ENCODE measurements at regions not wholly inside any gene's neighbourhood (a gene's known extent, or its start where the extent isn't known, plus 50 kb on each side); places are given as distances from the start of the nearest gene placed in this dataset.
"Not testable (repeated sequence)": the region's sequence is repeated elsewhere in the genome, so short reads cannot be mapped to it uniquely, and the experiment has no call there.

DNA sequence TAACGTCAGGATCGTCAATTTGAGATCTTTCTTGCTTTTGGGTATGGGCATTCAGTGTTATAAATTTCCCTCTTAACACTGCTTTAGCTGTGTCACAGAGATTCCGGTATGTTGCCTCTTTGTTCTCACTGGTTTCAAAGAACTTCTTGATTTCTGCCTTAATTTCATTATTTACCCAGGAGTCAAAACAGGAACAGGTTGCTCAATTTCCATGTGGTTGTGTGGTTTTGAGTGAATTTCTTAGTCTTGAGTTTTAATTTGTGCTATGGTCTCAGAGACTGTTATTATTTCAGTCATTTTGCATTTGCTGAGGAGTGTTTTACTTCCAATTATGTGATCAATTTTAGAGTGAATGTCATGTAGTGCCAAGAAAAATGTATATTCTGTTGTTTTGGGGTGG, 153.1 kb downstream of the PCDH17 start:
- ATAC-seq: no peak

DNA sequence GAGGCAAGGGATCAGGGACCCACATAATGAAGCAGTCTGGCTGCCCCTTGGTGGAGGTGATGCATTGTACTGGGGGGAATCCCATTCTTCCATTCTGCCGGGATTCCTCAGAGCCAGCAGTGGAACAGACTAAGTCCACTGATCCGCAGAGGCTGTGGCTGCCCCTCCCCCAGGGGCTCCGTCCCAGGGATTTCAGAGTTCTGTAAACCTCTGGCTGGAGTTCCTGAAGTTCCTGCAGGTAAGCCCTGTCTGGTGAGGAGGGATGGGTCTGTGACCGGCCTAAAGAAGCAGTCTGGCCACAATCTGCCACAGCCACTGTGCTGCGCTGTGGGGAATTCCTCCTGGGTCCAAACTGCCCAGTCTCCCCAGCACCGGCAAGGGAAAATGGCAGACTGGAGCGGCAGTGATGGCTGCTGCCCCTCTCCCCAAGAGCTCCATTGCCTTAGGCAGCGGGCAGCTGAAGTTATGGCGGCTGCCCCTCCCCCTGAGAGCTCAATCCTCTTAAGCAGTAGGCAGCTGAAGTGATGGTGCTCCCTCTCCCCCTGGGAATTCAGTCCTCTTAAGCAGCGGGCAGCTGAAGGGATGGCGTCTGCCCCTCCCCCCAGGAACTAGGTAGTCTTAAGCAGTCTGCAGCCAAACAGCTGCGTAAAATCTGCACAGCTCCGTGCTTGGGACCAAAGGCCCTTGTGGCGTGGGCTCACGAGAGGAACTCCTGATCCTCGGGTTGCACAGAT, 155.7 kb downstream of the PCDH17 start:
- ATAC-seq: no peak

DNA sequence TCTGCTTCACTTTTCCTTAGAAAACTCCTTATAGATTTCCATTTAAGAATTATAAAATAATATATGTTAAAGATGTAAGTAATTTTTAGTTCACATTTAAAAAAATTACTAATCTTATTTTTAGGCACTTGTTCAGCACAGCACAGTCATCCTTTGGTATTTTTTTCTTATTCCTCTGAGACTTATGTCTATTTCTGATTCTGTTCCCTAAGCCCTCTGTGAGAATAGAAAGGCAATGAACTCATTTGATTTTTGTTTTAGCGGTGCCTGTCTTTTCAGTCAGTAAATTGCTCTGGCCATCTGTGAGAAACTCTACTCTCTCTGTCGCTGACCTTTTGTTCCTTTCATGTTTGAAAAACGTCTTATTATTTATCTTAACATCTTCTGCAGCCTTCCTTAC, 168.1 kb downstream of the PCDH17 start:
- ATAC-seq: no peak

DNA sequence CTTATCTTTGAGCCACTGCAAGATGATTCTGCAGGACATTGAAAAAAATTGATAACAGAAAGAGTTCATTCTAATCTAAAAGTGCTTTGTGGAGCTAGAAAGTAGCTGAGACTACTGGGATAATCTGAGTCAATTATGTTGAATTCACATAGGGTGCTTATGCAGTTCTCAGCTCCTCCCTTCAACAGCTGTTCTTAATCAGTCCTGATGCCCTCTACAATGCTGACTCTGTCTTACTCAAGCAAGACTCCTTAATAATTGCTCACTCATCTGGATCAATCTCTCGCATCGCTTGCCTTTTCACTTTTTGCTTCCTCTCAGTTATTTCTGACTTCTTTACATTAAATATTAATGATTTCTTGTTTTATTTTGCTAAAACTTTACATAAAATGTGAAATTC, 182.1 kb downstream of the PCDH17 start:
- no peak for ATAC-seq

- no peak for ATAC-seq
Observed at GRCh38 chr13:57815600-57815999, 184.1 kb downstream of the PCDH17 start.

DNA sequence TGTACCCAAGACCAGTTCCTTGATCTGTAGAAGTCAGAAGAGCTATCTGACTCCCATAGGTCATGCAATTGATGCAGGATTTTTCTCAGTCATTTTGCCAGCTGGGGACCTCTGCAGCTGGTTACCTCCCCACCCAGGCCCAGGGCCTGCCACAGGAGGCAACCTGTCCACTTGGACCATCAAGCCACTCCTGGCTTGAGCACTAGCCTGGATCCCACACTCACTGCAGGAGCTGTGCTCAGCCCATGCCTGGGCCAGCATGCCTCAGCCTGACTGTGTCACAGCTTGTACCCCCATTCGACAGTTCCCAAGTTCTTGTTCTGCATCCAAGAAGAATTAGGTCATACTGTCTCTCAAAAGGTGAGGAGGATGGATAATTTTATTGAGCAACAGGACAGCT, 189.4 kb downstream of the PCDH17 start:
- ATAC-seq: no peak

GRCh38 chr13:57823704-57824103, 192.2 kb downstream of the PCDH17 start:
- ATAC-seq: no peak

GRCh38 chr13:57824121-57824520, 192.6 kb downstream of the PCDH17 start:
- no peak for ATAC-seq

DNA sequence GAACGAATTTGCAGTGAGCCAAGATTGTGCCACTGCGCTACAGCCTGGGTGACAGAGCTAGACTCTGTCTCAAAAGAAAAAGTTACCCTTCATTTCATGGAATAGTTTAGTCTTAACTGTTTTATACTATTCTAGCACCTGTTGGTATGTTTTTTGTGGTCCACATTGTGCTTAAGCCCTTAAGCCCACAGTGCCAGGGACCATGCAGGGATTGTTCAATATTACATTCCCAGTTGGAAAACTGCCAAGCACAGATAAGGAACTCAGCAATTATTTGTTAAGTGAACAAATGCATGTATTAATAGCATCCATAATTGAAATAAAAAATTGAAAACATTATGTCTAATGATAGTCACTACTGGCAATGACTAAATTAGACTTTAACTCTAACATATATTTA, 193.5 kb downstream of the PCDH17 start:
- ATAC-seq: no peak

- ATAC-seq: no peak
Observed at GRCh38 chr13:57829496-57829895, 198.0 kb downstream of the PCDH17 start.

DNA sequence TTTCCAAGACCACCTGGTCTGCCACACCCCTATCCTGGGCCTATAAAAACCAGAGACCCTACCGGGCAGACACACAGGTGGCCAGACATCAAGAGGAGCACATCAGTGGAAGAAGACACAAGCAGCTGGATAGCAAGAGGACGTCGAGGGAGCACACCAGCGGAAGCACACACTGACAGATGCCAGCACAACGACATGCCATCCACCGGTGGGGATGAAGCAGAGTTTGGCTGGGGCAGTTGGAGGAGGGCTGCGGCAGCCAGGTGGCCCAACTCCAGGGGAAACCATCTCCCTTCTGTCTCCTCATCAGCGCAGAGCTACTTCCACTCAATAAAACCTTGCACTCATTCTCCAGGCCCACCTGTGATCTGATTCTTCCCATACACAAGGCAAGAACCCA, 200.6 kb downstream of the PCDH17 start:
- no peak for ATAC-seq

DNA sequence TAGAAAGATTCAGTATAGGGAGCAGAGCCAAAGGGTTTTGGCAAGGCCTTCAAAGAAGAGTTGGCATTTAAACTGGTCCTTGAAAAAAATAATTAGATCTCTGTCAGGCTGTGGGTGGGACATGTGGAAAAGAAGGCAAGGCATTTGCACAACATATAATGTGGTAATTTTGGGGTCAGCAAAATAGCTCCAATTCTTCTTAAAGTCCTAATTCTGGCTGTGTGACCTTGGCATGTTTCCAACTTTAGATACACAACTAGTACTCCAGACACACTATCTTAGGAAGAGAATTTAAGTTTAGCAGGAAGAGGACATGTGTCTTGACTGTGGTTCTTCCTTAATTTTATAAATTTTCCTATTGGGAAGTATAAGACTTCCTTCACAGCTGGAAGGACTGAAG, 206.3 kb downstream of the PCDH17 start:
- no peak for ATAC-seq

GRCh38 chr13:57843521-57843920, 212.0 kb downstream of the PCDH17 start:
- ATAC-seq: no peak

- no peak for ATAC-seq
Observed at GRCh38 chr13:57846600-57847173, 215.1 kb downstream of the PCDH17 start.

DNA sequence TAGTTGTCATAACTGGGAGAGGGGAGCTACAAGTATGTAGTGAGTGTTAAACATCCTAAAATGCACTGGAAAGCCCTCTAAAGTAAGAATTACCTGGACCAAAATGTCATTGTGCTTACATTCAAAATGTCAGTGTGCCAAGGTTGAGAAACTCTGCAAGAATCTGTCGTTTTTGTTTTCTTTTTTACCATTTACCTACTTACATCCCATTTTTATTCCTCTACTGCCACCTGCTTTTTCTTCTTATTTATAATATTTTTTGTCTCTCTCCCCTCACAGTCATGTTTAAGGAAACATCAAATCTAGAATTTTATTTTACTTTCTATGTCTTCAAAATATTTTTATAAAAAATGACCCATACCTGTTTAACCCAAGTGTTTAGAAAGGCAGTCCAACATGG, 226.4 kb downstream of the PCDH17 start:
- no peak for ATAC-seq

GRCh38 chr13:57858376-57858775, 226.8 kb downstream of the PCDH17 start:
- ATAC-seq: no peak

- ATAC-seq: no peak
Observed at GRCh38 chr13:57862879-57863278, 231.3 kb downstream of the PCDH17 start.

GRCh38 chr13:57865600-57866294, 234.2 kb downstream of the PCDH17 start:
- ATAC-seq: no peak

GRCh38 chr13:57874530-57874929, 243.0 kb downstream of the PCDH17 start:
- no peak for ATAC-seq

GRCh38 chr13:57877601-57878000, 246.1 kb downstream of the PCDH17 start:
- ATAC-seq: no peak

GRCh38 chr13:57878291-57878690, 246.7 kb downstream of the PCDH17 start:
- no peak for ATAC-seq

DNA sequence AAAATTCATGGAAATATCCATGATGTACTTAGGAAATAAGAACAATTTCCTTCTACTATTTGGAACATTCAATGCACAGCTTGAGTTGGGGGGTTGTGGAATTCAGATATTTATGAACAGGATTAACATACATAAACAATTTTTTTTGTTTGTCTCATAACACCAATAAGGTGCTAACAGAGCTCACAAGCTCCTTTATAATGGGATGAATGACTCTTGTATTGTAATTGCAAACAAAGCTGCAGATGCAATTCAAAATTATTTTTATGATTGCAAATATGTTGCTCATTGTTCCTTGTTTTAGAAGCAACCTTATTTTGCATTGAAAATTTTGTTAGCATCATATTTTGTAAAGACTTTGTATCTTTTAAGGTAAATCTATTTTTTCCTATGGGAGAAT, 265.7 kb downstream of the PCDH17 start:
- no peak for ATAC-seq

DNA sequence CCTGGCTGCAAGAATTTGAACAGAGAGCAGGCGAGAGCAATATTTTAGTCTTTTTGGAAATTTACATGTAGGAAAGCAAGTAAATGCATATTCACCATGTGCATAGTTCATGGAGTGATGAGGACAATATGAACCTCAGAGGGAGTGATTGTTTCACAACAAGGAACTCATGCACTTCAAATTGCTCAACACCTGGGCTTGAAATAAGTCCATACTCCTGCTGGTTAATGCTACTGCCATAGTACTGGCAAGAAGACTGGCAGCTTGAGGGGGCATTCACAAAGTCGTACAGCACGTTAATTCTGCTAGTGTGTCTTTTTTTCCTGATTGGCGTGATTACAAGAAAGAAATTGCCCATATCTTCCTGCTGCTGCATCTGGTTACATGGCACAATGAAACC, 267.6 kb downstream of the PCDH17 start:
- ATAC-seq: no peak

DNA sequence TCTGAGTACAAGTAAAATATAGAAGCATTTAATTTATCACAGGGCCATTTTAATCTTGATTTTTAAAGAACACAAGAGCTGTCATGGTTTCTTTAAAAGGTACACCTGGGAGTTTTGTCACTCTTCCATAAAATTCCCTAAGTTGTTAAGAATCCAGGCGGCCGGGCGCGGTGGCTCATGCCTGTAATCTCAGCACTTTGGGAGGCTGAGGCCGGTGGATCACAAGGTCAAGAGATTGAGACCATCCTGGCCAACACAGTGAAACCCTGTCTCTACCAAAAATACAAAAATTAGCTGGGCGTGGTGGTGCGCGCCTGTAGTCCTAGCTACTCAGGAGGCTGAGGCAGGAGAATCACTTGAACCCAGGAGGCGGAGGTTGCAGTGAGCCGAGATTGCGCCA, 278.3 kb downstream of the PCDH17 start:
- ATAC-seq: not testable (repeated sequence)
